Endothelial cell of umbilical vein (primary cell): ENCODE measurements at regions not wholly inside any gene's neighbourhood (a gene's known extent, or its start where the extent isn't known, plus 50 kb on each side); places are given as distances from the start of the nearest gene placed in this dataset.

Experiments used
- BruUV-seq: library from RNA; stranded (reverse); fragments of 400-500 nt; replicated peaks from 2 replicates; lab custom pipeline; 2021; lab: Mats Ljungman, UMichigan
- CTCF ChIA-PET: fragments of 300-600, 350-600 bp; sonication (Branson Sonifier 250); formaldehyde crosslinking; loops from one replicate; lab custom pipeline; 2021; ENCODE audit warnings: antibody characterized with exemption, inconsistent platforms; lab: Charles Lee
- POLR2A ChIA-PET: fragments of 300-600, 350-600 bp; sonication (Branson Sonifier 250); formaldehyde crosslinking; loops from one replicate; lab custom pipeline; 2021; ENCODE audit warnings: antibody characterized with exemption, inconsistent platforms; lab: Charles Lee
- DNase-seq: peaks from one replicate; pipeline ENCODE4 v3.0.0-alpha.2; 2011; ENCODE audit warnings: low read depth, low spot score
- FAIRE-seq: peaks from 2 replicates; lab custom pipeline; 2011; peaks lifted over from hg19 to GRCh38; lab: Jason Lieb, UNC
- H2AFZ ChIP-seq: 2 replicates; pipeline ENCODE4 v1.6.0; 2012; ENCODE audit warnings: low read depth, low read length, control low read depth, inconsistent platforms
- H3K27ac ChIP-seq: 2 replicates; pipeline ENCODE4 v1.5.1; 2011; ENCODE audit warnings: low read depth, mild to moderate bottlenecking, control low read depth, low read length, moderate library complexity; ENCODE audit not compliant: insufficient read depth
- H3K27me3 ChIP-seq, 2 experiments: 2 replicates each; pipeline versions ENCODE4 v1.6.0 to v1.6.1; 2011; ENCODE audit warnings: low read length in 2 of 2, mixed read lengths in 1 of 2; ENCODE audit not compliant: control insufficient read depth in 2 of 2, insufficient read depth in 2 of 2
- H3K36me3 ChIP-seq, 2 experiments: 2 replicates in 1 of 2; 3 replicates in 1 of 2; pipeline ENCODE4 v1.5.1; 2011; ENCODE audit warnings: low read length in 2 of 2, mild to moderate bottlenecking in 1 of 2, moderate library complexity in 1 of 2; ENCODE audit not compliant: control insufficient read depth in 2 of 2, insufficient read depth in 2 of 2; ENCODE audit errors: extremely low read depth in 1 of 2
- H3K4me1 ChIP-seq: 3 replicates; pipeline ENCODE4 v1.5.1; 2011; ENCODE audit warnings: mild to moderate bottlenecking, low read length; ENCODE audit not compliant: control insufficient read depth, insufficient read depth; ENCODE audit errors: extremely low read depth
- H3K4me2 ChIP-seq: 2 replicates; pipeline ENCODE4 v1.6.1; 2011; ENCODE audit warnings: low read length, control low read depth, mixed read lengths; ENCODE audit not compliant: insufficient read depth
- H3K4me3 ChIP-seq, 3 experiments: fragments of 200-600 bp in 1 of 3; sonication (generic), shearing (Covaris generic) in 1 of 3; replicated peaks in 1 of 3; 2 replicates each; pipeline ENCODE4 v1.5.1; 2011 to 2016; ENCODE audit warnings: control low read depth in 3 of 3, low read length in 3 of 3, mild to moderate bottlenecking in 2 of 3, inconsistent platforms in 1 of 3, low read depth in 1 of 3, moderate library complexity in 1 of 3; ENCODE audit not compliant: insufficient read depth in 1 of 3
- H3K79me2 ChIP-seq: 2 replicates; pipeline ENCODE4 v1.6.0; 2012; ENCODE audit warnings: low read length, inconsistent platforms; ENCODE audit not compliant: control insufficient read depth, insufficient read depth
- H3K9ac ChIP-seq: replicated peaks from 2 replicates; pipeline ENCODE3; 2011; ENCODE audit warnings: low read length, control low read depth; ENCODE audit not compliant: insufficient read depth; ENCODE audit errors: extremely low read depth
- H3K9me1 ChIP-seq: replicated peaks from 3 replicates; pipeline ENCODE4 v1.6.0; 2011; ENCODE audit warnings: mild to moderate bottlenecking, low read length; ENCODE audit not compliant: control insufficient read depth, insufficient read depth; ENCODE audit errors: extremely low read depth
- H3K9me3 ChIP-seq: replicated peaks from 2 replicates; pipeline ENCODE4 v1.5.1; 2012; ENCODE audit warnings: low read length, inconsistent platforms; ENCODE audit not compliant: control insufficient read depth, insufficient read depth
- H4K20me1 ChIP-seq: replicated peaks from 2 replicates; pipeline ENCODE3; 2011; ENCODE audit warnings: mild to moderate bottlenecking, low read length; ENCODE audit not compliant: control insufficient read depth, insufficient read depth; ENCODE audit errors: extremely low read depth
- CTCF ChIP-seq, 2 donors: IDR thresholded peaks; 1 replicate in 1 of 2; 2 replicates in 1 of 2; pipeline ENCODE4 v1.5.1; 2011; ENCODE audit warnings: low read length in 2 of 2, mild to moderate bottlenecking in 2 of 2, moderate library complexity in 2 of 2, control low read depth in 1 of 2, inconsistent platforms in 1 of 2, low read depth in 1 of 2; ENCODE audit not compliant: insufficient read depth in 1 of 2; ENCODE audit errors: extremely low read depth in 1 of 2
- EZH2 ChIP-seq: IDR thresholded peaks from 2 replicates; pipeline ENCODE4 v1.6.1; 2012; ENCODE audit warnings: borderline replicate concordance, low read depth, mild to moderate bottlenecking, moderate library complexity, low read length, inconsistent platforms; ENCODE audit not compliant: severe bottlenecking
- FOS ChIP-seq: IDR thresholded peaks from 2 replicates; pipeline ENCODE4 v1.6.1; 2011; ENCODE audit warnings: mild to moderate bottlenecking, low read length, moderate library complexity, borderline replicate concordance; ENCODE audit not compliant: insufficient read depth
- GATA2 ChIP-seq: IDR thresholded peaks from 2 replicates; pipeline ENCODE4 v1.7.0; 2011; ENCODE audit warnings: low read depth, mild to moderate bottlenecking, moderate library complexity, mixed read lengths, low read length; ENCODE audit not compliant: insufficient read length, insufficient read depth
- JUN ChIP-seq: IDR thresholded peaks from 2 replicates; pipeline ENCODE4 v1.6.1; 2011; ENCODE audit warnings: borderline replicate concordance, low read depth; ENCODE audit not compliant: insufficient read length, insufficient read depth
- MAX ChIP-seq: IDR thresholded peaks from 2 replicates; pipeline ENCODE4 v1.6.1; 2011; ENCODE audit not compliant: insufficient read depth, insufficient read length
- MYC ChIP-seq: IDR thresholded peaks from one replicate; pipeline ENCODE4 v1.6.1; 2011; ENCODE audit warnings: mild to moderate bottlenecking, low read depth, low read length
- POLR2A ChIP-seq: IDR thresholded peaks from 2 replicates; pipeline ENCODE4 v1.6.1; 2012; ENCODE audit warnings: low read depth, mild to moderate bottlenecking, control low read depth, low read length
- POLR2AphosphoS5 ChIP-seq: IDR thresholded peaks from 2 replicates; pipeline ENCODE4 v1.6.1; 2012; ENCODE audit warnings: low read depth, mild to moderate bottlenecking, control low read depth, low read length, moderate library complexity; ENCODE audit not compliant: insufficient read depth
- dilution Hi-C: fragments of 300-500 bp; cut with MboI; formaldehyde crosslinking; loops from one replicate; pipeline ENCODE4 v1.15.0; 2019; ENCODE audit warnings: low sequenced_read_pairs; ENCODE audit not compliant: extremely low pct_ligation_motif_present
- intact Hi-C: fragments of 100-400 bp; cut with micrococcal nuclease; formaldehyde crosslinking; loops from one replicate; pipeline ENCODE4 v1.10.0; 2022

GRCh38 chr7:148939128-148939755, 55.2 kb upstream of the EZH2 start:
- no peaks in the 10 kb centered on the region for H3K9me1 ChIP-seq
- H3K4me2 ChIP-seq = no peak overlapping the region
- H4K20me1 ChIP-seq = no peaks in the 10 kb centered on the region
- intact Hi-C loops = no loop called here
- ChIA-PET POLR2A (no interaction called here), CTCF (no interaction called here)
- H3K79me2 ChIP-seq = no peaks in the 10 kb centered on the region
- DNase-seq = no peak
- no peaks in the 10 kb centered on the region for H3K36me3 ChIP-seq
- no peak overlapping the region for H3K27ac ChIP-seq
- FAIRE-seq = no peak
- no peak overlapping the region for H3K4me3 ChIP-seq
- BruUV-seq = no TSS peak
- dilution Hi-C loops = no loop called here
- no peak overlapping the region for H2AFZ ChIP-seq
- TF ChIP-seq FOS (no peak), JUN (no peak), MYC (no peak), POLR2A (no peak), CTCF (IDR thresholded peaks at IDR 0.05; ENCODE audit: extremely low read depth in 1 of 2, insufficient read depth in 1 of 2, low read depth in 1 of 2, low read length in 2 of 2) (no peak), MAX (no peak), POLR2AphosphoS5 (no peak), EZH2 (no peak), GATA2 (no peak)
- H3K9ac ChIP-seq = no peak overlapping the region
- H3K9me3 ChIP-seq = no peaks in the 10 kb centered on the region
- no peaks in the 10 kb centered on the region for H3K27me3 ChIP-seq
- H3K4me1 ChIP-seq = peaks cover 13% of the 10 kb centered on the region
